ENCODE measurements at regions not wholly inside any gene's neighbourhood (a gene's known extent, or its start where the extent isn't known, plus 50 kb on each side); places are given as distances from the start of the nearest gene placed in this dataset.

- no peak for TF ChIP-seq CTCF (IDR thresholded peaks at IDR 0.05; ENCODE audit: insufficient read depth, low read length)
- no peak for TF ChIP-seq GABPA (IDR thresholded peaks at IDR 0.05; ENCODE audit: low read depth)
- no peak for TF ChIP-seq REST (IDR thresholded peaks at IDR 0.05; ENCODE audit: insufficient replicate concordance, low read depth)
- TF ChIP-seq POLR2AphosphoS5 (IDR thresholded peaks at IDR 0.05; ENCODE audit: low read depth): no peak
- TF ChIP-seq SPI1 (IDR thresholded peaks at IDR 0.05; ENCODE audit: borderline replicate concordance, low read depth): no peak
Observed at GRCh38 chr4:26122690-26123089, 198.1 kb upstream of the RBPJ start.

All from HL-60 (cell line).